Uterus (tissue), 3 donors: ENCODE measurements at regions not wholly inside any gene's neighbourhood (a gene's known extent, or its start where the extent isn't known, plus 50 kb on each side); places are given as distances from the start of the nearest gene placed in this dataset.
"Not testable (repeated sequence)": the region's sequence is repeated elsewhere in the genome, so short reads cannot be mapped to it uniquely, and the experiment has no call there.

Experiments used
- DNase-seq, 2 donors: peaks; one replicate each; pipeline ENCODE4 v3.0.0-alpha.2; 2019 to 2020
- H3K27ac ChIP-seq, 2 donors: fragments of 200-600 bp; sonication (generic); 1 replicate in 1 of 2; 2 replicates in 1 of 2; pipeline ENCODE4 v1.5.1; 2016 to 2018
- H3K27me3 ChIP-seq, 2 donors: fragments of 200-600 bp; sonication (generic); one replicate each; pipeline ENCODE4 v1.5.1; 2018 to 2019; ENCODE audit warnings: control low read depth in 1 of 2
- H3K36me3 ChIP-seq, 2 donors: fragments of 200-600 bp; sonication (generic); one replicate each; pipeline ENCODE4 v1.5.1; 2019; ENCODE audit warnings: control low read depth in 1 of 2
- H3K4me1 ChIP-seq, 2 donors: fragments of 200-600 bp; sonication (generic); one replicate each; pipeline ENCODE4 v1.5.1; 2018 to 2019; ENCODE audit warnings: control low read depth in 1 of 2
- H3K4me3 ChIP-seq, 2 donors: fragments of 200-600 bp; sonication (generic); 1 replicate in 1 of 2; 2 replicates in 1 of 2; pipeline ENCODE4 v1.5.1; 2018 to 2019; ENCODE audit warnings: mild to moderate bottlenecking in 1 of 2
- H3K9me3 ChIP-seq, 2 donors: fragments of 200-600 bp; sonication (generic); one replicate each; pipeline ENCODE4 v1.5.1; 2019; ENCODE audit warnings: control low read depth in 1 of 2
- POLR2A ChIP-seq, 2 donors: fragments of 450-650 bp; IDR thresholded peaks; one replicate each; pipeline ENCODE4 v1.6.1; 2016; ENCODE audit warnings: antibody characterized with exemption in 2 of 2, mild to moderate bottlenecking in 1 of 2, moderate library complexity in 1 of 2
- intact Hi-C: fragments of 100-400 bp; cut with DNase I; formaldehyde crosslinking; loops from one replicate; pipeline ENCODE4 v1.15.1; 2023; ENCODE audit warnings: low total_unique reads
- TF ChIP-seq, protein P1 (sequence below), 4 experiments: fragments of 200-600 bp in 2 of 4; fragments of 450-650 bp in 2 of 4; sonication (generic) in 2 of 4; IDR thresholded peaks; one replicate each; pipeline ENCODE4 v1.5.1; 2016 to 2019; ENCODE audit warnings: antibody characterized with exemption in 4 of 4, mild to moderate bottlenecking in 2 of 4, moderate library complexity in 1 of 4
- donor health status: DM: yes; HTN: yes; CAD: no.

- Histone ChIP-seq H3K4me1 (no peaks in the 10 kb centered on the region), H3K4me3 (no peak overlapping the region), H3K27ac (no peak overlapping the region), H3K27me3 (no peaks in the 10 kb centered on the region), H3K36me3 (no peaks in the 10 kb centered on the region), H3K9me3 (no peaks in the 10 kb centered on the region)
- TF ChIP-seq, protein P1, sequence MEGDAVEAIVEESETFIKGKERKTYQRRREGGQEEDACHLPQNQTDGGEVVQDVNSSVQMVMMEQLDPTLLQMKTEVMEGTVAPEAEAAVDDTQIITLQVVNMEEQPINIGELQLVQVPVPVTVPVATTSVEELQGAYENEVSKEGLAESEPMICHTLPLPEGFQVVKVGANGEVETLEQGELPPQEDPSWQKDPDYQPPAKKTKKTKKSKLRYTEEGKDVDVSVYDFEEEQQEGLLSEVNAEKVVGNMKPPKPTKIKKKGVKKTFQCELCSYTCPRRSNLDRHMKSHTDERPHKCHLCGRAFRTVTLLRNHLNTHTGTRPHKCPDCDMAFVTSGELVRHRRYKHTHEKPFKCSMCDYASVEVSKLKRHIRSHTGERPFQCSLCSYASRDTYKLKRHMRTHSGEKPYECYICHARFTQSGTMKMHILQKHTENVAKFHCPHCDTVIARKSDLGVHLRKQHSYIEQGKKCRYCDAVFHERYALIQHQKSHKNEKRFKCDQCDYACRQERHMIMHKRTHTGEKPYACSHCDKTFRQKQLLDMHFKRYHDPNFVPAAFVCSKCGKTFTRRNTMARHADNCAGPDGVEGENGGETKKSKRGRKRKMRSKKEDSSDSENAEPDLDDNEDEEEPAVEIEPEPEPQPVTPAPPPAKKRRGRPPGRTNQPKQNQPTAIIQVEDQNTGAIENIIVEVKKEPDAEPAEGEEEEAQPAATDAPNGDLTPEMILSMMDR (IDR thresholded peaks at IDR 0.05) = no peak
- no peak for TF ChIP-seq POLR2A (IDR thresholded peaks at IDR 0.05)
- no peak for DNase-seq
- intact Hi-C loops = no loop called here
These were observed 1968.9 kb downstream of the PCDH9 start for GRCh38 chr13:65260946-65261891.

DNA sequence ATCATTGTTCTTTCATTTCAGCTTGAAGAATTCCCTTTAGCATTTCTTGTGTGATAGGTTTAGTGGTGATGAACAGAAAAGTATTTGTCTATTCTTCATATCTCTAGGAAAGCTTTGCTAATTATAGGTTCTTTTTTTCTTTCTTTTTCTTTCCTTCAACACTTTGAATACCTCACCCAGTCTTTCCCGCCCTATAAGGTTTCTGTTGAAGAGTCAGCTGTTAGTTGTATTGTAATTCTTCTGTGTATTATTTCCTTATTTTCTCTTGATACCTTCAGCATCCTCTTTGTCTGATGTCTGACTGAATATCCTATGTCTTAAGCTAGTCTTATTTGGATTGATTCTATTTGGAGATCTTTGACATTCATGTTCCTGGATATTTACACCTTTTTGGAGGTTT, 1989.4 kb downstream of the PCDH9 start:
- H3K36me3 ChIP-seq = no peaks in the 10 kb centered on the region
- no peak overlapping the region for H3K4me3 ChIP-seq
- TF ChIP-seq, protein P1 (IDR thresholded peaks at IDR 0.05) = no peak
- TF ChIP-seq POLR2A (IDR thresholded peaks at IDR 0.05) = no peak
- intact Hi-C loops = no loop called here
- DNase-seq = no peak
- no peaks in the 10 kb centered on the region for H3K27me3 ChIP-seq
- H3K9me3 ChIP-seq = no peaks in the 10 kb centered on the region
- no peaks in the 10 kb centered on the region for H3K4me1 ChIP-seq
- no peak overlapping the region for H3K27ac ChIP-seq

GRCh38 chr13:65236841-65237418, 1993.2 kb downstream of the PCDH9 start:
- DNase-seq = no peak
- no peak overlapping the region for H3K4me3 ChIP-seq
- no peaks in the 10 kb centered on the region for H3K27me3 ChIP-seq
- no peak for TF ChIP-seq POLR2A (IDR thresholded peaks at IDR 0.05)
- TF ChIP-seq, protein P1 (IDR thresholded peaks at IDR 0.05) = no peak
- intact Hi-C loops = no loop called here
- H3K4me1 ChIP-seq = no peaks in the 10 kb centered on the region
- no peaks in the 10 kb centered on the region for H3K9me3 ChIP-seq
- no peaks in the 10 kb centered on the region for H3K36me3 ChIP-seq
- no peak overlapping the region for H3K27ac ChIP-seq

DNA sequence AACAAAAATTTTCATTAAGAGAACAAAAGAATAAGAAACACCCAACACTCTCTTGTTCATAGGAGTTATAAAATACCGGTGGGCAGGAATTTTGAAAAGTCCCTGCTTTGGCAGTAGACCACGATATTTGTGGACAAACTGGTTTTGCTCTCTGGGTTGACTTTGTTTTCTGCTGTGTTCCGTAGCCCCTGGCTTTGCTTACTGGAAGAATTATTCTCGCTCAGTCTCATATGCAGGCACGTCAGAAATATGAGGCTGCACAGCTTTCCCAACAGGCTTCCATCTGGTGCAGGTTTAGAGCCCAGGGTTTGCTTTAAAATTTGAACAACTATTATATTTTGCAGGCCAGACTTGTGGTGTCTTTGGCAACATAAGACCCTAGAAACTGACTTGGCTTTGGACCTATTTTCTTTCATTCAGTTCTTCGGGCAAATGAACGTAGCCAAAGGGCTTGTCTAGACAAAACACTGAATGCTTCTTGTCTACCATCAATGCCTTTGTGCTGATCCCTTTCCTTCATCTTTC, 2012.6 kb downstream of the PCDH9 start:
- no peak overlapping the region for H3K4me3 ChIP-seq
- no peaks in the 10 kb centered on the region for H3K36me3 ChIP-seq
- H3K9me3 ChIP-seq = no peaks in the 10 kb centered on the region
- DNase-seq = no peak
- H3K4me1 ChIP-seq = no peaks in the 10 kb centered on the region
- intact Hi-C loops = no loop called here
- no peaks in the 10 kb centered on the region for H3K27me3 ChIP-seq
- H3K27ac ChIP-seq = no peak overlapping the region
- no peak for TF ChIP-seq POLR2A (IDR thresholded peaks at IDR 0.05)
- TF ChIP-seq, protein P1 (IDR thresholded peaks at IDR 0.05) = no peak

DNA sequence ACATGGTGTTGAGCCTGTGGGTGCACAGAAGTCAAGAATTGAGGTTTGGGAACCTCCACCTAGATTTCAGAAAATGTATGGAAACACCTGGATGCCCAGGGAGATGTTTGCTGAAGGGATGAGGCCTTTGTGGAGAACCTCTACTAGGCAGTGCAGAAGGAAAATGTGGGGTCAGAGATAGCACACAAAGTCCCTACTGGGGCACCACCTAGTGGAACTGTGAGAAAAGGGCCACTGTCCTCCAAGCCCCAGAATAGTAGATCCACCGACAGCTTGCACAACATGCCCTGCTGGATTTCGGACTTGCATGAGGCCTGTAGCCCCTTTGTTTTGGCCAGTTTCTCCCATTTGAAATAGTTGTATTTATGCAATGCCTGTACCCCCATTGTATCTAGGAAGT, 2027.3 kb downstream of the PCDH9 start:
- H3K4me3 ChIP-seq, H3K4me1 ChIP-seq, intact Hi-C loops, DNase-seq, H3K27me3 ChIP-seq, H3K27ac ChIP-seq, H3K9me3 ChIP-seq, H3K36me3 ChIP-seq: not testable (repeated sequence)
